B cell (primary cell): ENCODE measurements at regions not wholly inside any gene's neighbourhood (a gene's known extent, or its start where the extent isn't known, plus 50 kb on each side); places are given as distances from the start of the nearest gene placed in this dataset.

Experiments used
- CTCF ChIP-seq: fragments of 200-600 bp; IDR thresholded peaks from one replicate; pipeline ENCODE4 v1.8.0; 2022; ENCODE audit warnings: antibody characterized with exemption, mild to moderate bottlenecking
- EZH2 ChIP-seq: IDR thresholded peaks from 2 replicates; pipeline ENCODE4 v1.6.1; 2012; ENCODE audit warnings: borderline replicate concordance, low read depth, mild to moderate bottlenecking, moderate library complexity, low read length; ENCODE audit not compliant: insufficient read depth, poor library complexity, severe bottlenecking

DNA sequence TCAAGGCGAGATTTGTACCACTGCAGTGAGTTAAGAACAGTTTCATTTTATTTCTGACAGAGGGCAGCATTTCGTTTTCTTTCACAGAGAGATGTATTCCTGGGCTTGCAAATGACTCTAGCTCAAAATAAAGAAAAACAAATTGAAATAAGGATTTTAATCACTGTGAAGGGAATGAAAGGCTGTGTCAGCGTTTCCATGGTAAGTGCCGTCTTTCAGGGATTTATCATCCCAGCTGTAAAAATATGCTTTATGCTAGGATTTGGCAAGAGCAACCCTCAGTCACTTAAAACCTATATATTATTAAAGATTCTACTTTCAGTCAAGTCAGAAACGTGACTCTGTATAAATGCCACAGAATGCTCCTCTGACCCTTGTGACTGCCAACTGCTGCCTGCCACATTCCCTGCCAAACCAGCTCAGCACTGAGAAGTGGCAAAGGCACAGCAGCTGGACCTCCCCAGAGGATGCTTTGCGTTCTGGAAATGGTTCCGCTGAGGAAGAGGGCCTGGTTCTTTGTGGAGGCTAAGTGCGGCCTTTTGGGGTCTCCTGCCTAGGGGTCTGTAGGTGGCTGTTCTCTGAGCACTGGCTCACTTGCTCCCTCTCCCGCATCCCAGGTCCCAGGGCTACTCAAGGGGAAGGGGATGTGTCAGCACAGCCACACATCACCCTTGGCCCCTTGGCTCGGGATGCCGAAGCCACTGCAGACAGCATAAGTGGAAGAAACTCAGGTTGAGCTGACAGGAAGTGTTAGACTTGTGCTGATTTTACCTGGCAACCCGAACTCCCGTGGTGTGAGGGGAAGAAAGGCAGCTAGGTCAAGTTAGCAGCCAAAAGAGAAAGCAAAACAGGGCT is 56.6 kb upstream of the POMGNT2 start:
- no peak for TF ChIP-seq EZH2
- no peak for TF ChIP-seq CTCF
